Left ventricle myocardium inferior (tissue), 1 donor: ENCODE measurements at regions not wholly inside any gene's neighbourhood (a gene's known extent, or its start where the extent isn't known, plus 50 kb on each side); places are given as distances from the start of the nearest gene placed in this dataset.

ENCODE experiments used
- DNase-seq: peaks from one replicate; pipeline ENCODE4 v3.0.0-alpha.2; 2020
- H3K27ac ChIP-seq: fragments of 200-600 bp; replicated peaks from 2 replicates; pipeline ENCODE4 v1.8.0; 2021
- H3K27me3 ChIP-seq: fragments of 200-600 bp; 2 replicates; pipeline ENCODE4 v1.8.0; 2021; ENCODE audit warnings: low read depth
- H3K36me3 ChIP-seq: fragments of 200-600 bp; 2 replicates; pipeline ENCODE4 v1.8.0; 2021
- H3K4me1 ChIP-seq: fragments of 200-600 bp; 2 replicates; pipeline ENCODE4 v1.8.0; 2021
- H3K4me3 ChIP-seq: fragments of 200-600 bp; 2 replicates; pipeline ENCODE4 v1.8.0; 2021; ENCODE audit warnings: mild to moderate bottlenecking, moderate library complexity
- H3K9me3 ChIP-seq: fragments of 200-600 bp; replicated peaks from 2 replicates; pipeline ENCODE4 v1.8.0; 2021
- intact Hi-C: fragments of 100-400 bp; cut with micrococcal nuclease; formaldehyde crosslinking; loops from one replicate; pipeline ENCODE4 v1.11.0; 2022
- TF ChIP-seq, protein P1 (sequence below): fragments of 200-600 bp; IDR thresholded peaks from 2 replicates; pipeline ENCODE4 v1.8.0; 2021; ENCODE audit warnings: antibody characterized with exemption, mild to moderate bottlenecking, borderline replicate concordance
- donor health status: DM: no; HTN: yes; CAD: no; lungs with severe emphysema.

DNA sequence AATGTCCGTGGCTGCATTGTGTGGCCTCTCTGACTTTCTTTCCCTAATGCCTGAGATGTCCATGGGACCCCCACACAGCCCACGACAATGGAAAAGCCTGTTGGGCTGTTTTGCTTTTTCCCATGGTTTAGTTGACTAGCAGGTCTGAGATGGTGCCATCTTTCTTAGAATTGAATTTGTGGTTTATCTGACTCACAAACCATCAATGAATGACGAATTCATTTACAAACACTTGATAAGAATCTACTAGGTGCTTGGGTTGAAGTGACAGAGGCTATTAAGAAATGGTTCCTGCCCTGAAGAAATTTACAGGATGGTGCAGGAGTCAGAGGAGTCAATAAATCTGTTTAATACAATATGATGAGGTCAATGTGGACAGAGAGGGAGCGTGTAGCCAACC is 75.4 kb downstream of the OTUD1 start:
- no peak for DNase-seq
- TF ChIP-seq, protein P1, sequence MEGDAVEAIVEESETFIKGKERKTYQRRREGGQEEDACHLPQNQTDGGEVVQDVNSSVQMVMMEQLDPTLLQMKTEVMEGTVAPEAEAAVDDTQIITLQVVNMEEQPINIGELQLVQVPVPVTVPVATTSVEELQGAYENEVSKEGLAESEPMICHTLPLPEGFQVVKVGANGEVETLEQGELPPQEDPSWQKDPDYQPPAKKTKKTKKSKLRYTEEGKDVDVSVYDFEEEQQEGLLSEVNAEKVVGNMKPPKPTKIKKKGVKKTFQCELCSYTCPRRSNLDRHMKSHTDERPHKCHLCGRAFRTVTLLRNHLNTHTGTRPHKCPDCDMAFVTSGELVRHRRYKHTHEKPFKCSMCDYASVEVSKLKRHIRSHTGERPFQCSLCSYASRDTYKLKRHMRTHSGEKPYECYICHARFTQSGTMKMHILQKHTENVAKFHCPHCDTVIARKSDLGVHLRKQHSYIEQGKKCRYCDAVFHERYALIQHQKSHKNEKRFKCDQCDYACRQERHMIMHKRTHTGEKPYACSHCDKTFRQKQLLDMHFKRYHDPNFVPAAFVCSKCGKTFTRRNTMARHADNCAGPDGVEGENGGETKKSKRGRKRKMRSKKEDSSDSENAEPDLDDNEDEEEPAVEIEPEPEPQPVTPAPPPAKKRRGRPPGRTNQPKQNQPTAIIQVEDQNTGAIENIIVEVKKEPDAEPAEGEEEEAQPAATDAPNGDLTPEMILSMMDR, result no peak
- Histone ChIP-seq H3K36me3 (no peaks in the 10 kb centered on the region), H3K27ac (no peak overlapping the region), H3K9me3 (peaks cover 7% of the 10 kb centered on the region), H3K27me3 (peaks cover 8% of the 10 kb centered on the region), H3K4me1 (no peaks in the 10 kb centered on the region), H3K4me3 (no peak overlapping the region)
- intact Hi-C loops, result no loop called here

DNA sequence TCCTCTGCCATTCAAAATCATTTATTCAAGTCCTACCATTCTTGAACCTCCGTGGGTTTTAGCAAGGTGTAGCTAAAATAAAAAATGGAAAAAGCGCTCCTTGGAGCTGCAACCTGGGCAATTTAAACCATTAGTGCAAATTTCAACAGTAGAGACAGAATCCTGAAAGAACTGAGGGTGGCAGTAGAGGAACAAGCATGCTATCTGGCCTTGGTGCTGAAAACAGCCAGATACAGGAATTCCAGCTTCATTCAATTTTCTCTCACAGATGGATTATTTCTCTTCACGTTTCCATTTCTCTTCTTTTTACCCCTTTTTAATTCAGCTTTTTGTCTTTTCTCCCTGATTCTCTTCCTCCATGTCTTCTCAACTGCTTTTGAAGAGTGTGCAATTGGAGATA is 77.7 kb downstream of the OTUD1 start:
- TF ChIP-seq, protein P1, result peak; percentile 48
- intact Hi-C loops, result no loop called here
- no peak for DNase-seq

DNA sequence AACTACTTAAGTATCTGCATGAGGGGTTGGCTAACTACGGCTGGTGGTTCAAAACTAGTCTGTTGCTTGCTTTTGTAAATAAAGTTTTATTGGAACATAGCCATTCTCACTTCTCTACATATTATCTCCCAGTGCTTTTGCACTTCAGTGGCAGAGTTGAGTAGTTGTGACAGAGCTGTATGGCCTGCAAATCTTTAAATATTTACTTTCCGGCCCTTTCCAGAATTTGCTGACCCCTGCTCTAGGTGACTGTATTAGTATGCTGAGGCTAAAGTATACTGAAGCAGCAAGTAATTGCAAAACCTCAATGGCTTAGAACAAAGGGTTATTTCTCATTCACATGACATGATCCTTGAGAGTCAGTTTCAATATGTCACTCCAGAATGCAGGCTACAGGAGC is 78.3 kb downstream of the OTUD1 start:
- intact Hi-C loops, result no loop called here

More for the DNA sequence above, 77.7 kb downstream of the OTUD1 start:
- H3K27ac ChIP-seq, result no peak overlapping the region
- H3K4me1 ChIP-seq, result no peaks in the 10 kb centered on the region
- peaks cover 8% of the 10 kb centered on the region for H3K27me3 ChIP-seq
- no peak overlapping the region for H3K4me3 ChIP-seq
- H3K36me3 ChIP-seq, result no peaks in the 10 kb centered on the region
- H3K9me3 ChIP-seq, result peaks cover 4% of the 10 kb centered on the region

DNA sequence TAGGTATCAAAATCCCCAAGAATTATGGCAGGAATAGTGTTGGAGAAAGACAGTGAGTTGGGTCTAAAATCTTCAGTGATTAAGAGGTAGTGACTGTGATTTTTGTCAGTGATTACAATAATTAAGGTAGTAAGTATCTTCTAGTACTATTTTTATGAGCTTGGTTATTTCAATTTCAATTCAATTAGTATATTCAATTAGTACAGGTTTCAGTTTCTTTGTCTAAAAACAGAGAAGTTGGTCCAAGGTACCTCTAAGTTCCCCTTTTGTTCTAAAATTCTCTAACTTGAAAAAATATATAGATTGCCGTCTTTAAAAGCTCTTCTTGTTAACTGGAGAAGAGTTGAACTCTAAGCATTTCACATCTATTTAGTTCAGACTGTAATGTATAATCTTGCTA is 82.9 kb downstream of the OTUD1 start:
- DNase-seq, result no peak
- Histone ChIP-seq H3K36me3 (no peaks in the 10 kb centered on the region), H3K4me3 (no peak overlapping the region), H3K9me3 (no peaks in the 10 kb centered on the region), H3K27ac (no peak overlapping the region), H3K4me1 (no peaks in the 10 kb centered on the region), H3K27me3 (no peaks in the 10 kb centered on the region)
- TF ChIP-seq, protein P1, result no peak
- intact Hi-C loops, result no loop called here

More for the DNA sequence above, 78.3 kb downstream of the OTUD1 start:
- no peaks in the 10 kb centered on the region for H3K36me3 ChIP-seq
- TF ChIP-seq, protein P1, result no peak
- no peaks in the 10 kb centered on the region for H3K9me3 ChIP-seq
- no peaks in the 10 kb centered on the region for H3K4me1 ChIP-seq
- no peak overlapping the region for H3K27ac ChIP-seq
- H3K4me3 ChIP-seq, result no peak overlapping the region
- DNase-seq, result no peak
- peaks cover 5% of the 10 kb centered on the region for H3K27me3 ChIP-seq

DNA sequence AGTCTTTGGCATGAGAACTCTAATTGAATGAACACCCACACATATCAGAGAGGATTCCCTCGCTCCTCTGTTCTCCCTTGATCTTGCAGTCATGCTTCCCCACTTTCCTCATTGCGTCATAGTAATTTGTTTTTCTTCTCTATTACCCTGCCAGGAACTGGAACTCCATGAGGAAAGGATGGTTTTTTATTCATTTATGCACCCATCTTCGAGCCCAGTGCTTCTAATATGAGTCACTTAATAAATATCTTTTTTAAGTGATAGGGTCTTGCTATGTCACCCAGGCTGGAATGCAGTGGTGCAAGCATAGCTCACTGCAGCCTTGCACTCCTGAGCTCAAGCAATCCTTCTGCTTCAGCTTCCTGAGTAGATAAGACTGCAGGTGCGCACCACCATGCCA is 83.5 kb downstream of the OTUD1 start:
- intact Hi-C loops, result no loop called here
- H3K36me3 ChIP-seq, result no peaks in the 10 kb centered on the region
- no peaks in the 10 kb centered on the region for H3K9me3 ChIP-seq
- no peaks in the 10 kb centered on the region for H3K27me3 ChIP-seq
- TF ChIP-seq, protein P1, result no peak
- H3K4me3 ChIP-seq, result no peak overlapping the region
- H3K27ac ChIP-seq, result no peak overlapping the region
- no peak for DNase-seq
- H3K4me1 ChIP-seq, result no peaks in the 10 kb centered on the region

DNA sequence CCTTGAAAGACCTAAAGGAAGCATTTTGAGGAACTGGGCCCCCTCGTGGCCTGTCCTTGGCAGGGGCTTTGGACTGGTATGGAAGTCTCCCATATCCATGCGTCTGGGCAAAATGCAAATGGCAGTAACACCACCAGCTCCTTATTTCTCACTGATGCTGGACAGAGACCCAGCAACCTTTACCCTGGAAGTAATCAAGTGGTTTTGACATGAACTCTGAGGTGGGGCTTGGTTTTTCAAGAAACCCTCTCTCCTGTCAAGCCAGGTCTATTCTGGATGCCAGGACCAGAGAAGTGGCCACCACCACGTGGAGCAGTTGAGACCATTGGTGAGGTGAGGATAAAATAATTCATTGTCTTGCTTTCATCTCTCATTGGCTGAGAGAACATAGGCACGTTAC is 84.4 kb downstream of the OTUD1 start:
- TF ChIP-seq, protein P1, result no peak
- DNase-seq, result no peak
- intact Hi-C loops, result no loop called here

More for the DNA sequence above, 84.4 kb downstream of the OTUD1 start:
- no peaks in the 10 kb centered on the region for H3K9me3 ChIP-seq
- no peak overlapping the region for H3K27ac ChIP-seq
- H3K4me1 ChIP-seq, result no peaks in the 10 kb centered on the region
- H3K4me3 ChIP-seq, result no peak overlapping the region
- H3K36me3 ChIP-seq, result no peaks in the 10 kb centered on the region
- no peaks in the 10 kb centered on the region for H3K27me3 ChIP-seq
